EH (cell line): ENCODE measurements at regions not wholly inside any gene's neighbourhood (a gene's known extent, or its start where the extent isn't known, plus 50 kb on each side); places are given as distances from the start of the nearest gene placed in this dataset.

Experiments
- DNase-seq: peaks from one replicate; pipeline ENCODE4 v3.0.0-alpha.2; 2015; ENCODE audit warnings: low read depth

DNA sequence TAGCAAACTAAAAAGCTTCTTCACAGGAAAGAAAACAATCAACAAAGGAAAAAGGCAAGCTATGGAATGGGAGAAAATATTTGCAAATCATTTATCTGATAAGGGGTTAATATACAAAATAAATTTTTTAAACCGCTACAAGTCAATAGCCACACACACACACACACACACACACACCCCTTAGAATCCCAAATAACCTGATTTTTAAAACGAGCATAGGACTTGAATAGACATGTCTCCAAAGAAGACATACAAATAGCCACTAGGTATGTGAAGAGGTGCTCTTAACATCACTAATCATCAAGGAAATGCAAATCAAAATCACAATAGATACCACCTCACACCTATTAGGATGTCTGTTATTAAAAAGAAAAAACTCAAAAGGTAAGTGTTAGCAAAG is 187.7 kb downstream of the TRIM27 start:
- no peak for DNase-seq

DNA sequence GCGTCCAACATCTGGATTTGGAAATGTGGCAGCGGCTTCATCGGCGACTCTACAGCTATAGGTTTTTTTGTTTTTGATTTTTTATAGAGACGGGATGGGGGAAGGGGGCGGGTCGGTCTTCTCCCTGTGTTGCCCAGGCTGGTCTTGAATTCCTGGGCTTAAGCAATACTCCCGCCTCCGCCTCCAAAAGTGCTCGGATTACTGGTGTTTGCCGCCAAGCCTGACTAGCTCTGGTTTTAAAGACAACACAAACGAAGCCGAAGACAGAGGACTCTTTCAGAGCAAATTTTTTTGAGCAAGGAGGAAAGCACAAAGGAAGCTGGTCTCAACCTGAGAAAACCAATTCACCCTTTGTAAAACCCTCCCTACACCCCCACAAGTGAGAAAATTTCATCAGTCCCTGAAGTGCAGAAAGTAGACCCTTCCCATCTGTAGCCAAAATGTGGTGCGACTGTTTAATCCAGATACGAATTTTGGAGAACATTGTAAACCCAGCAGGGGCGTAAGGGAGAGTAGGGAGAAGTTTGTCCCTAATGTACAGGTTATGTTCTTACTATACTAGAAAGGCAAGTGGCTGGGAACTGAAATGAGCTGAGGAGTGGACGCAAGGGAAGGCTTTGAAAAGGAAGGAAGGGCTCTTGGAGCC is 185.9 kb downstream of the TRIM27 start:
- DNase-seq = no peak

DNA sequence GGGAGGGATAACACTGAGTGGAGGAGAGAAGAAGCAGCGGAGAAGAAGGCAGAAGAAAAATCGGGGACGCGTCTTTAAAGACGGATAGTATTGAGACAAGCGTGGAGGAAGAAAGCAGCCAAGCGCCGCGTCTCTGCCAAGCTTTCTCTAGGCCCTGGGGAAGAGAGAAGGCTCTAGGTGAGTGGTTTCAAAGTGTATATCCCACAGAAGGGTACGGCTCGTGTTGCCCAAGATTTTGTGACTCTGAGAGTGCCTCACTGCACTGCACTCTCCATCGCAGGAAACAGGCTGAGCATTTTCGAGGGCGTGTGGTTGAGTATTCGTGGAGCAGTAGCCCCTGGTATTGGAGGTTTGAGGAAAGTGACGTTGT is 185.4 kb downstream of the TRIM27 start:
- no peak for DNase-seq

DNA sequence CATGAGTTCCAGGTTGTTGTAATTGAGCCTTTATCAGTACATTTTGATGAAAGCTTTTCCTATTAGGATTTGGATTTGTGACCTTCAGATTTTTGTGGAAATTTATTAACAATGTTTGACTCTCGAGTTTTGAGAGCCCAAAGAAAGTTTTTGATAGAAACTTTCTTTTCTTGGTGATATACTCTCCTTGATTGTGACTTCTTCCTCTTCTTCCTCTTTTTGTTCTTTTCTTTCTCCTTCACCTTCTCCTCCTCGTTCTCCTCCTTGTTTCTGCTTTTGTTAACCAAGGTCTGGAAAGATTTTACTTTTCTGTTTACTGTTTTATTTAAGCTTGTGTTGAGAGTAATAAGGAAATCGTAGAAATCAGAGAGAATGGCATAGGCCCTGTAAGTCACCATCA is 182.4 kb downstream of the TRIM27 start:
- DNase-seq = no peak

DNA sequence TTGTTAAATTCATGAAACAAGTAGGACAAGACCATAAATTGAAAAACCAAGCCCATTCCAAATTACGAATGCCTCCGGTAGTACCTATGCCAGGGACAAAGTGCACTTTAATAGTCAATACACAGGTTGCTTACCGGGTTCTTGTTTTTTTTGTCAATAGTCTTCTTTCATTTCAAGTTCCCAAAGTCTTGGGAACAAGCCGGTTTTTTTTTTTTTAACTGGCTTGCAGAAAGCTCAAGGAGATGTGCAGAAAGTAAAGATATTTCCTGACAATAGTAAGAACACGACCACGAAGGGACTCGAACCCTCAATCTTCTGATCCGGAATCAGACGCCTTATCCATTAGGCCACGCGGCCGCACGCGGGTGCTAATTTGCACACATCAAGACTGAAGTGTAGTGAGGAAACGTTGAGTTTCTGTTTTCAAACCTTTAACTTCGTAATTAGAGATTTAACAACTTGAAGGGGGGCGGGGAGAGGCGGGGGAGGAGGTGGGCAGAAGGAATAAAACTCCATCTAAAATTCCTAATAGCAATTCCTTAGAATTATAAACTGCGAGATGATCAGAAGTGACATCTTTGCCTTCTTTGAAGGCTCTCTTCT is 181.0 kb downstream of the TRIM27 start:
- peak; percentile 55 for DNase-seq

DNA sequence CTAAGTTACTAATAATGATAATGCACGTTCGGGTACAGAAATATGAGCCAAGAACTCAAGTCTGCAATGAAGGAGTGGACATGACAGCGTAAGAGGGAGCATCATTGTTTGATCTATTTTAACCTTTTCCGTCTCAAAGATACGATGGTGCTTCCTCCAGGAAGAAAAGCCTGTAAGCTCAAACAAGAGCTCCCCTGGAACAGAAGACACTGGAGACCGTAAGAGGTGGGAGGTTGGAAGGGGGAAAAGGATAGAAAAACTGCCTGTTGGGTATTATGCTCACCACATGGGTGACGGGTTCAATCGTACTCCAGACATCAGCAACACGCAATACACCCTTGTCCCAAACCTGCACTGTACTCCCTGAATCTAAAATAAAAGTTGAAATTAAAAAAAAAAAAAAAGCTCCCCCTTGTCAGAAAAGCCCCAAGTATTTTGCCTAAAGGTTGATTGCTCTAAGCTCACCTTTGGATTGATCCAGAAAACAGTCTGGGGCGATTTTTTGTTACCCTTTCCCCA is 180.5 kb downstream of the TRIM27 start:
- DNase-seq = no peak

DNA sequence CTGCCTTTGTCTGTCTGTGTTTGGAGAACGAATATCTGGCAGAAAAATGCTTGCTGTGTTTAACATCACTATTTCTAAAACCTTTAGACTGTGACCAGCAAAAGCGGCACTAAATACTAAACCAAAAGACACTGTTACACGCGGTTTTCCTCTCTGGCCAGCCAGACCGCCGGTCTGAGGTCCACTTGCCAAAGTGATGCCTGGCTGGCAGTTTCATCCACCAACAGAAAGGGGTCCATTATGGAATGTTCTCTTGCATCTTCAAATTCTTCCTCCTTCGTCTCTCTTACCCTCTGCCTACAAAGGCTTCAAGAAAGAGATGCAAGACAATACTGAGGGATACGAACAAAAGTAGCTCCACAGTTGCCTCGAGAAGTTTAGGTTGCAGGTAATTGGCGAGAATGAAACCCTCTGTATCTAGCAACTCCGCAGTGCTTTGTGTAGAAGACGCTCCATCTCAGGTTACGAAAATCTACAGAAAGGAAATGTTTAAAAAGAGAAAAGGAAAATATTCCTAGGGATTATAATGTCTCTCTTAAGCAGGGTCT is 176.6 kb downstream of the TRIM27 start:
- DNase-seq = no peak

DNA sequence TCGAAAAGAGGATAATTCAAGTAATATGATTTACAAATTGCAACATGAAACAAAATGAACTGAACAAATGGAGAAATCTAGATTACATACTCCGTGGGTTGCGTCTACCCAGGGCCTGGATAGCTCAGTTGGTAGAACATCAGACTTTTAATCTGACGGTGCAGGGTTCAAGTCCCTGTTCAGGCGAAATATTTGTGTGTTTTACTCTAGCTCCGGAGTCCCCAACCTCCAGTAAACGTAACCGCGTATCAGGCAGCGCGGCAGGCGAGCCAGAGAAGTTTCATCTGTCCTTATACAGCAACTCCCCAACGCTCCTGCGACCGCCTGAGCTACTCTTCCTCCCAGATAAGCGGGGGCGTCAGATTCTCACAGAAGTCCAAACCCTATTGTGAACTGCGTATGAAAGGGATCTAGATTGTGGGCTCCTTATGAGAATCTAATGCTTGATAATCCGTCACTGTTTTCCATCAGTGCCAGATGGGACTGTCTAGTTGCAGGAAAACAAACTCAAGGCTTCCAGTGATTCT is 176.1 kb downstream of the TRIM27 start:
- DNase-seq = peak; percentile 73

DNA sequence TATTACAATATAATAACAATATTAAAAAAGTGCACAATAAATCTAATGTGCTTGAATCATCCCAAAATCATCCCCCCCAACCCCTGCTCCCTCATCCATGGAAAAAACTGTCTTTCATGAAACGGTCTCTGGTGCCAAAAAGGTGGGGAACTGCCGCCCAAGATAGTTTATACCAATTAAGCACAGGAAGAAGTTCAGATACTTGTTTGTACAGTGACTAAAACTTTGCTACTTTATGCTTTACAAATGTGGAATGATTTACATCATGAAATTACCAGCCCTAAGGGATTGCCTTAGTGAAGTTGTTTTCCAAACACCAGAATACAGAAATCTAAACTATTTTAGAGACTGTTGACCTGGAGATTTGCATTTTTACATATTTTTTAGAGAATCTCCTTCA is 175.6 kb downstream of the TRIM27 start:
- no peak for DNase-seq

DNA sequence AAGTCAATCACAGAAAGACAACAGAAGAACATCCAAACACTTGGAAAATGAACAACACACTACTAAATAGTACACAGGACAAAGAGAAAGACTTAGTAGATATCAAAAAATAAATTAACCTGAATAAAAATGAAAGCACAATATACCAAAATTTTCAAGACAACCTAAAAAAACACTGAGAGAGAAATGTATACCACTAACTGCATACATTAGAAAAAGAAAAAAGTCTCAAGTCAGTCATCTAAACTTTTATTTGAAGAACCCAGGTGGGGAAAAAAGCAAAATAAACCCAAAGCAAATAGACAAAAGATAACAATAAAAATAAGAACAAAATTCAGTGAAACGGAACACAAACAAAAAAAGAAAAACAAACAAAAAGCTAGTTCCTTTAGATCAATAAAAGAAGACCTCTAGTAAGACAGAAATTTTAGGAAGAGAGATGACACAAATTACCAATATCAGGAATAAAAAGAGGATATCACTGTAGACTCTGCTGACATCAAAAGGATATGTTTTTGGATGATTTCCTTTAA is 172.8 kb downstream of the TRIM27 start:
- no peak for DNase-seq

DNA sequence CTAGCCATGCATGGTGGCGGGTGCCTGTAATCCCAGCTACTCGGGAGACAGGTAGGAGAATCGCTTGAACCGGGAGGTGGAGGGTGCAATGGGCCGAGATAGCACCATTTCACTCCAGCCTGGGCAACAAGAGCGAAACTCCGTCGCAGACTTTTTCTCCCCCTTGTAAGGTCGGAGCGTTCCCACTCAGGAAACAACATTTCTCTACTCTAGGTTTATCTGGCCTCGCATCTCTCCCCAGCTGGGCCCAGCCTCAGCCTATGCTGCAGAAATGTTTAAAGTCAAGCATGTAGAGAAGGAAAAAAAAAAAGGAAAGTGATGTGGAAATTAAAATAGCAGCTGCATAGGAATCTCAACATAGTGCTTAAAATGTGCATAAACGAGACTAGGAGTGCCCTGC is 172.3 kb downstream of the TRIM27 start:
- no peak for DNase-seq

DNA sequence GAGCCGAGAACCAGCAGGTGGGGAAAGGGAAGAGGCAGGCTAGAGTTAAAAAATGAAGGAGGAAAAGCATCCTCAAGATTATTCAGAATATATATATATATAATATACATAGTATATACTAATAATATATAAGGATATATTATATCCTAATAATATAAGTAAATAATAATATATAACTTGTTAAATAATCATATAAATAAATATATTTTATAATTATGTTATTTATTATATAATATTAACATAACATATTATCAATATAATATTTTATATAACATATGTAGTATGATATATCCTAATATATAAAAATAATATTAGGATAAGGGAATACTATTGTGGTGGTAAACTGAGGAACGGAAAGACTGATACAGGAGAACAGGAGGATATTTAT is 171.8 kb downstream of the TRIM27 start:
- DNase-seq = no peak

DNA sequence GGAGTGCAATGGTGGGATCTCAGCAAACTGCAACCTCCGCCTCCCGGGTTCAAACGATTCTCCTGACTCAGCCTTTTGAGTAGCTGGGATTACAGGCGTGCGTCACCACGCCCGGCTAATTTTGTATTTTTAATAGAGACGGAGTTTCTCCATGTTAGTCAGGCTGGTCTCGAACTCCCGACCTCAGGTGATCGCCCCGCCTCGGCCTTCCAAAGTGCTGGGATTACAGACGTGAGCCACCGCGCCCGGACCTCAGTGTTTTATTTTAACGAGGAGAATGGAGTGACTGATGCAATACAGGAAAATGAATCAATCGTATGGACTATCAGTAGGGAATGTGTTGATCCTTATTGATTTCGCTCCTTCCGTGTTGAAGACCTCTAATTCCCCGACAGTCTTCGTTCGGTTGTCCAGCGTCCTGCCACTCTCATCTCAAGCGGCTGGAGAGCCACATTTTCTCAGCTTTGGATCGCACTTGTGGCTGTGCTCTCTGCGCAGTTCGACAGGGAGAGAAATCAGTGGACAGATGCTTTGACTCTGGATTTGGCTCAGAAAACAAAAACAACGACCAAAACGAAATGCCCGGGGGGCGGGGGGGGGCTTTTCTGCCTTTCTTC is 166.2 kb downstream of the TRIM27 start:
- no peak for DNase-seq

DNA sequence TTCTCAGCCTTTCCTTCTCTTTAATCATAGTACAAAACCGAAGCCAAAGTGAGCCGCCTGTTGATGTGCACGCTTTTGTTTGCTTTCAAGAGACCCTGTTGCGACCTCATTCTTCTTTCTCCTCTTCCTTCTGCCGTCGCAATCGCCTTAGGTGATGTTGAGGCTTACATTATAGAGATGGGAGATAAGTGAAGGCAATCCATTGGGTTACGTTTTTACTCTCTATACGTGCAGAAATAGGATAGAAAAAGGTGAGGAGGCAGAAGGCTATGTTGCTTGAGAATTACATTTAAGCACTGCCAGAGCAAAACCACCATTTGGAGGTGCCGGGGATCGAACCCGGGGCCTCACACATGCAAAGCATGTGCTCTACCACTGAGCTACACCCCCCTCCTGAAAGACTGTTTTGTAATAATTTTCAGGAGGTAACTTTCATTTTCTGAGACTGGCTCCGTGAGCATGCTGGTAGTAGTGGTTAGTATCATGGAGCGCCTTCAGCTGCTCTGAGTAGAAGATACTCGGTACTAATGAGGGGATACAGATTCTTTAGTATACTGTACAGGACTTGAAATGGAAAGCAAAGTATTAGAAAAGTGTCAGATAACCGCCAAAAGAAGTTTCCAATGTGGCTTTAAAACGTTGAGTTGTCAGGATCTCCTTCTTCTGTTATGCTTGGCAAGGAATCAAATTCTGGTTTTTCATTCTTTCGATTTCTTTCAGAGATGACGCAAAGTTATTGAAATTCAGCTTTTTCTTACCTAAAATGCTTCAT is 165.6 kb downstream of the TRIM27 start:
- DNase-seq = peak; percentile 53

DNA sequence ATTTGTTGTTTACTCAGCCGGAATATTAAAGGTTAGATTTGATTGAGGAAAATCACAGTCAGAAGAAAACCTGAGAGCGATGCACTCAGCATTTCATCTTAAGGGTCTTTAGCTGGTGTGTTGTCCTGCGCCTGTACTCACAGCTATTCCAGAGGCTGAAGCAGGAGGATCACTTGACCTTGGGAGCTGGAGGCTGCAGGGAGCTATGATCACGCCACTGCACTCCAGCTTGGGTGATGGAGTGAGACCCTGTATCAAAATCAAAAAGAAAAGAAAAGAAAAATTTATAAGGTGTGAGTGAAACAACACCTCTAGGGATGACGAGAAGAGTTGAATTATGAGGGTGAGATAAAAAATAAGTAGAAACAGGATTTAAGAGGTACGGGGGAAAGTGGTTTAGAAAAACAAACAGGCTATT is 165.0 kb downstream of the TRIM27 start:
- no peak for DNase-seq

DNA sequence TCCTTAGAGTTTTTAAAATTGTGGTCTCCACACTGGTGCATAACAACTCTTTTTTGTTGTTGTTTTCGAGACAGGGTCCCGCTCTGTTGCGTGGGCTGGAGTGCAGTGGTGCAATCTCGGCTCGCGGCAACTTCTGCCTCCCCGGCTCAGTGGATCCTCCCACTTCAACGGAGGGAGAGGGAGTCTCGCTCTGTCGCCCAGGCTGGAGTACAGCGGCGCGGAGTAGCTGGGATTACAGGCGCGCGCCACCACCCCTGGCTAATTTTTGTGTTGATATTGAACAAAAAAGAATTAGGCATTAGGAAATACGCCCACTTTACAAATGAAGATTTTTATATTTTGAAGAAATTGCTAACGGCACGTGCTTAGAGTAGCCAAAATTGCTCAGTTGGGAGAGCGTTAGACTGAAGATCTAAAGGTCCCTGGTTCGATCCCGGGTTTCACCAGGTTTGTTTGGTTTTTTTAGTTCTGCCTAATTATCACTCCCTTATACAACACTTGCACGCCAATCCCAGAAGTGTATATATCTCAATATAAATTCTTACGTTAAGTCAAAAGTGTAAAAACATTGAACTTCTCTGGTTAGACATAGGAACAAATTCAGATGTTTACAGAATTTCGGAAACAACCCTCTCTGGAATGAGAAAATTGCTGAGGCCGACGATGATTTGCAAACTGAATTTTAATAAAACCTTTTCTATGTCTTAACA is 159.6 kb downstream of the TRIM27 start:
- no peak for DNase-seq

DNA sequence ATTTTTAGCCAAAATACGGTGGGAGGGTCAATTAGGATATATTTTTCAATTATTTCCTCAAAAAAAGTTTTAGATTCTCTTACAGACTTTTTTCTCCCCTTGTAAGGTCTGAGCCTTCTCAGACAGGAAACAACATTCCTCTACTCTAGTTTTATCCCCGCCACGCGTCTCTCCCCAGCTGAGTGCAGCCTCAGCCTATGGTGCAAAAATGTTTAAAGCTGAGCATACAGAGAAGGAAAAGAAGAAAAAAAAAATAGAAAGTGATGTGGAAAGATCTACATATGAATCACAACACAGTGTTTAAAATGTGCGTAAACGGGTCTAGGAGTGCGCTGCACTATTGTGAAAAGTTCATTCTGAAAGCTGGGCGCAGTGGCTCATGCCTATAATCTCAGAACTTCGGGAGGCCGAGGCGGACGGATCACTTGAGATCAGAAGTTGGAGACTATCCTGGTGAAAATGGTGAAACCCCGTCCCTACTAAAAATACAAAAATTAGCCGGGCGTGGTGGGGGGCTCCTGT is 159.0 kb downstream of the TRIM27 start:
- DNase-seq = no peak

DNA sequence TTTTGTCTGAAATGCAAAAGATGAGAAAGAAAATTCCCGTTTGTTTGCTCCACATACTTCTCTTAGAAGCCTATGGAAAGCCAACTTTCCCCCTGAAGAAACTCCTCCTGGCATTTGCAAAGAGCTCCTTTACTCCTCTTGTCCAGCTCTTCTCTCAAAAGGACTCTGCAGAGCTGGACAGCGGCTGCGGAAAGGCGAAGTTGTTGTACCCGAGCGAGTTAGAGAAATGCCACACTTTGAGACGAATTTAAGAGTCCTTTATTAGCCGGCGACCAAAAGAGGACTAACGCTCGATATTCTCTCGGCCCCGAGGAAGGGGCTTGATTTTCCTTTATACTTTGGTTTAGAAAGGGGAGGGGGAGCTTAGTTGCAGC is 157.8 kb downstream of the TRIM27 start:
- no peak for DNase-seq

DNA sequence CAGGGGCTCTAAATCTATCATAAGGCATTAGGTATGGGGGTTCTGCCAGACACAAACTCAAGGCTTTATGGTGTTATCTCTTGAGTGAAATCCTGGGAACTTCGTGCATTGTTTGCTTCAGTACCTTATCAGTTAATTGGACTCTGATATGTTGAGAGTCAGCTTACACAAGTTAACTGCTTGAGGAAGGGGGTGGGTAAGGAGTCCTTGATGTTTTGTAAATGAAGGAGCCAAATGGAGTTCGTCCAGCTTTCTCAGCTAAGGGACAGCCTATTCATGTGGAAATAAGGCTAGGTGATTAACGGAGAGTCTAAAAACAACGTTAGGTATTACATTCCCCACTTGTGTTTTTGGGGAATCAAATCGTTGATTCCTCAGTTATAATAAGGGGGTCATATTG is 157.4 kb downstream of the TRIM27 start:
- DNase-seq = no peak

DNA sequence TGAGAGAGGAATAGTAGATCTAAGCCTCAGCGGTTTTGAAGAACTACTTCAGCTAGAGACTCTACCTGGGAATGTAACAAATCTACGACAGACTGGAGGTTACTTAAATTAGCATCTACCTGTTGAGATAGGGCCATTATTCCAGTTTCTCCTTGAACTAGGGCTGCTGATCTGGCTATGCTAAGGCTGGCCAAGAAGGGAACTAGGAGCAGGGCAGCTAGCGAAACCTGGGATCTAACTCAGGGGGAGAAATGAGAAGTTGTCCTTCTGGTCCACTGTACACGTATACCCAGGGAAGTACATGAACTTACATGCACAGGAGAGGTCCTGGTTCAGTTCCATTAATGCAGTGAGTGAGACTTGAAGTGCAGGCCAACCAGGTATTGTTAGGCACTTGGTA is 156.7 kb downstream of the TRIM27 start:
- no peak for DNase-seq

DNA sequence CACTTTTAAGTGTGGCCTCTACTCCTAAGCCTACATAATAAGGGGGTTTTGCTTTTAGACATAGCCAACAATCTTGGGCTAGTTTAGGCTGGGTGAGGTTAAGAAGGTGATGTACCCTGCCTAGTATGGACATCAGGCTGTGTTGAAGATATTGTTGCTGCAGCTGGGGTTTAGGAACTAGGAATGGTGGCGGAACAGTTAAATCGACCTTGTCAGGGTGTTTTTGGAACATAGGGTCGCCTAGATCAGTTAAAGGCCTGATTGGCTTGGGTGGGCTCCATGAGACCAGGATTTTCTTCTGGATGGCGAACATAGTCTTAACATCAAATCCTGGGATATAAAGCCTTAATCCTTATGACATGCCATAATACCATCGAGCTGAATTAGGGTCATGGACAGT is 156.1 kb downstream of the TRIM27 start:
- DNase-seq = no peak
